Osteoblast (primary cell): ENCODE measurements at regions not wholly inside any gene's neighbourhood (a gene's known extent, or its start where the extent isn't known, plus 50 kb on each side); places are given as distances from the start of the nearest gene placed in this dataset.

Experiments used
- DNase-seq: peaks from one replicate; pipeline ENCODE4 v3.0.0; 2011; ENCODE audit warnings: low spot score, mixed read lengths; ENCODE audit not compliant: insufficient read length; ENCODE audit errors: missing footprints
- H2AFZ ChIP-seq: 2 replicates; pipeline ENCODE4 v1.6.0; 2011; ENCODE audit warnings: mild to moderate bottlenecking, low read length
- H3K27ac ChIP-seq: 2 replicates; pipeline ENCODE4 v1.5.1; 2011; ENCODE audit warnings: mild to moderate bottlenecking, low read depth, low read length, moderate library complexity
- H3K27me3 ChIP-seq: 2 replicates; pipeline ENCODE4 v1.6.0; 2012; ENCODE audit warnings: mild to moderate bottlenecking, control low read depth, inconsistent platforms, low read length, moderate library complexity; ENCODE audit not compliant: insufficient read depth
- H3K36me3 ChIP-seq: 2 replicates; pipeline ENCODE4 v1.5.1; 2011; ENCODE audit warnings: mild to moderate bottlenecking, low read length, control low read depth, moderate library complexity; ENCODE audit not compliant: insufficient read depth
- H3K4me1 ChIP-seq: 2 replicates; pipeline ENCODE4 v1.5.1; 2011; ENCODE audit warnings: mild to moderate bottlenecking, low read length, control low read depth, moderate library complexity; ENCODE audit not compliant: insufficient read depth
- H3K4me2 ChIP-seq: 2 replicates; pipeline ENCODE4 v1.6.0; 2011; ENCODE audit warnings: mild to moderate bottlenecking, low read length; ENCODE audit not compliant: insufficient read depth
- H3K4me3 ChIP-seq: fragments of 200-600 bp; sonication (generic); 3 replicates; pipeline ENCODE4 v1.5.1; 2012; ENCODE audit warnings: mild to moderate bottlenecking, low read length, inconsistent platforms; ENCODE audit not compliant: insufficient read depth
- H3K79me2 ChIP-seq: 2 replicates; pipeline ENCODE4 v1.6.0; 2012; ENCODE audit warnings: mild to moderate bottlenecking, low read length, control low read depth, inconsistent platforms; ENCODE audit not compliant: insufficient read depth
- H3K9me3 ChIP-seq: 2 replicates; pipeline ENCODE4 v1.5.1; 2011; ENCODE audit warnings: low read depth, low read length, control low read depth
- H4K20me1 ChIP-seq: 2 replicates; pipeline ENCODE4 v1.6.0; 2012; ENCODE audit warnings: mild to moderate bottlenecking, low read length, control low read depth; ENCODE audit not compliant: insufficient read depth
- TF ChIP-seq, protein P1 (sequence below): IDR thresholded peaks from 2 replicates; pipeline ENCODE4 v1.5.1; 2011; ENCODE audit warnings: mild to moderate bottlenecking, low read depth, low read length, moderate library complexity; ENCODE audit errors: extremely low read depth

DNA sequence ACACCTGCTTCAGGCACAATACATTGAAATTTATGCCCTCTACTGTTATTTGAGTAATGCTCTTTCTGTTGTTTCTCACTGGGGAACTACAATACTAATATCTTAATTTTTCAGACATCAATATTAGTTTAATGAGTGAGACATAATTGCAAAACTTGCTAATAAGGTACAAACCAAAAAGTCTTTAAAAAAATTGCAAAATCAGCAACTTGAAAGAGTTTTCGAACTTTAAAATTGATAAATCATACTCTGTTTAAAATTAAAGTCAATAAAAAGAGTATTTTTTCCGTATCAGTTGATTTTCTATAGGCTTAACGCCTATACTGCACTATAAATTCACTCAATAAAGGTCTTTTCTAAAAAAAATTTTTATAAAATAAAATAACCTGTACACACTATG, 1735.9 kb upstream of the SEL1L start:
- TF ChIP-seq, protein P1, sequence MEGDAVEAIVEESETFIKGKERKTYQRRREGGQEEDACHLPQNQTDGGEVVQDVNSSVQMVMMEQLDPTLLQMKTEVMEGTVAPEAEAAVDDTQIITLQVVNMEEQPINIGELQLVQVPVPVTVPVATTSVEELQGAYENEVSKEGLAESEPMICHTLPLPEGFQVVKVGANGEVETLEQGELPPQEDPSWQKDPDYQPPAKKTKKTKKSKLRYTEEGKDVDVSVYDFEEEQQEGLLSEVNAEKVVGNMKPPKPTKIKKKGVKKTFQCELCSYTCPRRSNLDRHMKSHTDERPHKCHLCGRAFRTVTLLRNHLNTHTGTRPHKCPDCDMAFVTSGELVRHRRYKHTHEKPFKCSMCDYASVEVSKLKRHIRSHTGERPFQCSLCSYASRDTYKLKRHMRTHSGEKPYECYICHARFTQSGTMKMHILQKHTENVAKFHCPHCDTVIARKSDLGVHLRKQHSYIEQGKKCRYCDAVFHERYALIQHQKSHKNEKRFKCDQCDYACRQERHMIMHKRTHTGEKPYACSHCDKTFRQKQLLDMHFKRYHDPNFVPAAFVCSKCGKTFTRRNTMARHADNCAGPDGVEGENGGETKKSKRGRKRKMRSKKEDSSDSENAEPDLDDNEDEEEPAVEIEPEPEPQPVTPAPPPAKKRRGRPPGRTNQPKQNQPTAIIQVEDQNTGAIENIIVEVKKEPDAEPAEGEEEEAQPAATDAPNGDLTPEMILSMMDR = no peak
- no peak for DNase-seq
- Histone ChIP-seq H3K4me3 (no peak overlapping the region), H3K4me1 (no peaks in the 10 kb centered on the region), H3K36me3 (no peaks in the 10 kb centered on the region), H2AFZ (no peak overlapping the region), H3K79me2 (no peaks in the 10 kb centered on the region), H3K27me3 (no peaks in the 10 kb centered on the region), H4K20me1 (no peaks in the 10 kb centered on the region), H3K4me2 (no peak overlapping the region), H3K27ac (no peak overlapping the region), H3K9me3 (no peaks in the 10 kb centered on the region)

DNA sequence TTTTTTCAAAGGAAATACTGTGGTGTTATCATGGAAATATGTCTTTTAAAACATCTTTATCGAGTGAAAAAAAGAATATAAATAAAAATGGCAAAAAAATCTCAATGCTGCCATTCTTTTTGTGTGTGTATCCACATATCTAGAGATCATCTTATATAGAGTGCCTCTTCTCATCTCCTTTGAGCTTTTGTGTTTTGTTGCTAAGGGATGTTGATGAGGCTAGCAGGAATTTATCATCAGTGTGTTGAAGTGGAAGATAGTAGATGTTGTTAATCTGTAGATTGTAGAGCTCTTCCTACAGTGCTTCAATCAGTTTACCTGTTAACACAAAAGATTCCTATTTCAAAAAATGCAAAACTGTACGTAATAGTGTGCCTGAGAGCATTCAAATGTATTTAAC, 1738.0 kb upstream of the SEL1L start:
- Histone ChIP-seq H2AFZ (no peak overlapping the region), H3K9me3 (no peaks in the 10 kb centered on the region), H3K27ac (no peak overlapping the region), H3K27me3 (no peaks in the 10 kb centered on the region), H3K36me3 (no peaks in the 10 kb centered on the region), H3K4me1 (no peaks in the 10 kb centered on the region), H3K4me2 (no peak overlapping the region), H3K79me2 (no peaks in the 10 kb centered on the region), H4K20me1 (no peaks in the 10 kb centered on the region), H3K4me3 (no peak overlapping the region)
- DNase-seq = no peak
- TF ChIP-seq, protein P1 = no peak

DNA sequence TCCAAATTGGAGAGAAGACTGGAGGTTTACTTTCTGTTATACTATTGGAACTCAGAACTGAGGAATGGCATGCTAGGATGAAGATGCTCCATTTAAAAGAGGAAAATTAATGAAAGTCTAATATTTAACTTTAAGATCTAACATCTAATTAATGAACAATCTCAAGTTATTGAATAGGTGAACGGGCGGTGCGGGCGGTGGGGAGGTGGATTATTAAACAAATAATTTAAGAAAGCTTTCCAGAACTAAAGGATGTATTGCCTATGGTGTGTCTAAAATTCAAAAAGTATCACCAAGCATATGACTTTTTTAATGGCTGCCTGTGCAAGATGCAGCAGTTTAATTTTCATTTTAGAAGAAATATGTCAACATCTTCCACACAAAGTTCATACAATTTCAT, 1747.1 kb upstream of the SEL1L start:
- Histone ChIP-seq H2AFZ (no peak overlapping the region), H3K27ac (no peak overlapping the region), H3K9me3 (no peaks in the 10 kb centered on the region), H3K4me2 (no peak overlapping the region), H3K4me3 (no peak overlapping the region), H4K20me1 (no peaks in the 10 kb centered on the region), H3K36me3 (no peaks in the 10 kb centered on the region), H3K79me2 (no peaks in the 10 kb centered on the region), H3K27me3 (no peaks in the 10 kb centered on the region), H3K4me1 (no peaks in the 10 kb centered on the region)
- TF ChIP-seq, protein P1 = no peak
- no peak for DNase-seq

DNA sequence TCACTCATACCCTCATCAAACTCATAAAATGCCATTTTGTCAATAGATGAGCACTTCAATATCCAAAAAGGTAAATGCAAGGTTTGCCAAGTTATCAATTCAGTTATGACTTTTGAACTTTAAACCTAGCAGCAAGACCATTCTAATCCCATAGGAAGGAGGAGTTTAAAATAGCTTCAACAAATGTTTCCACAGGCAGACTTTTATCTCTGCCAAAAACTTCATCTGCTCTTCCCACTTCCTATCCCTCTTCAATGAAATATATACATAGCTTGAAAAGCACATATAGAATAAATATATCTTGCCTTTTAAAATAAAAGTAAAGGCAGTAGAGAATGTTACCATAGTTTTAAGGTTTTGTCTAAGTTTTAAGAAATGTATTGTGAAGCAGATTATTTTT, 1749.1 kb upstream of the SEL1L start:
- no peak for DNase-seq
- Histone ChIP-seq H3K27me3 (no peaks in the 10 kb centered on the region), H3K4me3 (no peak overlapping the region), H2AFZ (no peak overlapping the region), H4K20me1 (no peaks in the 10 kb centered on the region), H3K4me1 (no peaks in the 10 kb centered on the region), H3K79me2 (no peaks in the 10 kb centered on the region), H3K36me3 (no peaks in the 10 kb centered on the region), H3K27ac (no peak overlapping the region), H3K9me3 (no peaks in the 10 kb centered on the region), H3K4me2 (no peak overlapping the region)
- TF ChIP-seq, protein P1 = no peak
